Lower lobe of right lung (tissue), 2 donors: ENCODE measurements at regions not wholly inside any gene's neighbourhood (a gene's known extent, or its start where the extent isn't known, plus 50 kb on each side); places are given as distances from the start of the nearest gene placed in this dataset.

ENCODE experiments used
- ATAC-seq, 2 donors: fragments of 200-7000 bp; cut with Tn5 transposase; one replicate each; pipeline ENCODE4 v1.9.1; 2020 to 2022; ENCODE audit warnings: mild to moderate bottlenecking in 2 of 2, moderate library complexity in 2 of 2
- DNase-seq: peaks from one replicate; pipeline ENCODE4 v3.0.0-alpha.2; 2020
- H3K27ac ChIP-seq: fragments of 200-600 bp; one replicate; pipeline ENCODE4 v1.8.0; 2022
- H3K27me3 ChIP-seq: fragments of 200-600 bp; one replicate; pipeline ENCODE4 v1.8.0; 2022; ENCODE audit warnings: low read depth
- H3K36me3 ChIP-seq: fragments of 200-600 bp; one replicate; pipeline ENCODE4 v1.8.0; 2022; ENCODE audit warnings: mild to moderate bottlenecking
- H3K4me1 ChIP-seq: fragments of 200-600 bp; one replicate; pipeline ENCODE4 v1.8.0; 2022
- H3K4me3 ChIP-seq: fragments of 200-600 bp; one replicate; pipeline ENCODE4 v1.8.0; 2022; ENCODE audit warnings: mild to moderate bottlenecking
- H3K9me3 ChIP-seq: fragments of 200-600 bp; one replicate; pipeline ENCODE4 v1.8.0; 2022
- intact Hi-C: fragments of 100-400 bp; cut with DNase I; formaldehyde crosslinking; loops from one replicate; pipeline ENCODE4 v1.11.0; 2022
- TF ChIP-seq, protein P1 (sequence below): fragments of 200-600 bp; IDR thresholded peaks from one replicate; pipeline ENCODE4 v1.8.0; 2022; ENCODE audit warnings: antibody characterized with exemption, mild to moderate bottlenecking
- donor health status: DM: no; HTN: yes; CAD: no; lungs with severe emphysema.

DNA sequence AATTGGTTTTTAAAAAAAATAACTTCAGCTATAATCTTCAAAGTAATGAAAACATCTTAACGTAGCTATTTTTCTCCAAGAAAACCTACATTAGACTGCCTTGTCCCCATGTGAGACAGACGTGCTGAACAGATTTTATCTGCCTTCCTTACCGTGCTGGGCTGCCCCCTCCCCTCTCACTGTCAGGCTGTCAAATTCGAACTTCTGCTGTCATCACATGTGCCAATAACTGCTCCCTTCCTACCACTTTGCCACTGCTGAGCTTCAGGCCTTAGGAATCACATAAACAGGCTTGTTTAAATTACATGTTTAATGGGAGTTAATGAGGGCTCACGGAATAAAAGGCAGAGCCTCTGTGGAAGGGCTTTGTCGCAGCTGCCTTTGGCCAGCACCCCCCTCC, 77.0 kb upstream of the NHSL1 start:
- Histone ChIP-seq H3K27ac (no peak overlapping the region), H3K27me3 (no peaks in the 10 kb centered on the region), H3K4me3 (no peak overlapping the region), H3K9me3 (no peaks in the 10 kb centered on the region), H3K4me1 (peaks cover 10% of the 10 kb centered on the region), H3K36me3 (no peaks in the 10 kb centered on the region)
- intact Hi-C loops = no loop called here
- TF ChIP-seq, protein P1, sequence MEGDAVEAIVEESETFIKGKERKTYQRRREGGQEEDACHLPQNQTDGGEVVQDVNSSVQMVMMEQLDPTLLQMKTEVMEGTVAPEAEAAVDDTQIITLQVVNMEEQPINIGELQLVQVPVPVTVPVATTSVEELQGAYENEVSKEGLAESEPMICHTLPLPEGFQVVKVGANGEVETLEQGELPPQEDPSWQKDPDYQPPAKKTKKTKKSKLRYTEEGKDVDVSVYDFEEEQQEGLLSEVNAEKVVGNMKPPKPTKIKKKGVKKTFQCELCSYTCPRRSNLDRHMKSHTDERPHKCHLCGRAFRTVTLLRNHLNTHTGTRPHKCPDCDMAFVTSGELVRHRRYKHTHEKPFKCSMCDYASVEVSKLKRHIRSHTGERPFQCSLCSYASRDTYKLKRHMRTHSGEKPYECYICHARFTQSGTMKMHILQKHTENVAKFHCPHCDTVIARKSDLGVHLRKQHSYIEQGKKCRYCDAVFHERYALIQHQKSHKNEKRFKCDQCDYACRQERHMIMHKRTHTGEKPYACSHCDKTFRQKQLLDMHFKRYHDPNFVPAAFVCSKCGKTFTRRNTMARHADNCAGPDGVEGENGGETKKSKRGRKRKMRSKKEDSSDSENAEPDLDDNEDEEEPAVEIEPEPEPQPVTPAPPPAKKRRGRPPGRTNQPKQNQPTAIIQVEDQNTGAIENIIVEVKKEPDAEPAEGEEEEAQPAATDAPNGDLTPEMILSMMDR = no peak
- ATAC-seq = no peak
- no peak for DNase-seq

DNA sequence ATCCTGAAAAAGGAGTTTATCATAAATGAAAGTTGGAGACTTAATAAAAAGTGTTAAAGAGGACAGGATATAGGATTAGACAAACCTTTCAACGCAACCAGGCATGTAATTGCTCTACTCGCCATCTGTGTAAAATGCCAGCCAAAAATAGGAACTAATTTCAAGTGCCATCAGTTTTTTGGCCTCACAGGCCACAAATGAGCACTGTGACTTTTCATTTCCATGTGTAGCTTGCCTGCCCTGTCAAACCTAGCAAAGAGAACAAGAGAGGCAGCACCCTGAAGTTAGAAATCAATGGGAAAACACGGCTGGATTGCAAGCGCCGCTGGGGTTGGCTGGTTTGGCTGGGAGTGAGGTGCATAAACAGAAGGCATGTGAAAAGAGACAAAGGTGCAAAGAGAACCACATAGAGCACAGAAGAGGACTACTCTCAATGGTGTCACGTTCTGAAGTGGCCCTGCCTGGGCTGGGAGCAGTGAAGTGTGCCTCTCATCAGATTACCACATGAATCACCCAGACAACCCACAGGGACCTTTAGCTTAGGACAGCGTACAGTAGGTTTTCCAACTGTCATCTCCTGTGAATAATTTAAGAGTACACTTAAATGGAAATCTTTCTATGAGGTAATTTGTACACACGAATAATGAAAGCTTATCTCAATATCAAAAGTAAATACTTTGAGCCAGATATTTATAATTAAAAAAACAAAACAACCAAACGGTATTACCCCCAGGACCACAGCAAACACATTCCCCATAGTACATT, 78.0 kb upstream of the NHSL1 start:
- TF ChIP-seq, protein P1 = no peak
- Histone ChIP-seq H3K27ac (no peak overlapping the region), H3K36me3 (no peaks in the 10 kb centered on the region), H3K4me1 (peaks cover 10% of the 10 kb centered on the region), H3K9me3 (no peaks in the 10 kb centered on the region), H3K27me3 (no peaks in the 10 kb centered on the region), H3K4me3 (no peak overlapping the region)
- intact Hi-C loops = no loop called here
- no peak for DNase-seq
- peak; percentile 69 to 82 for ATAC-seq

DNA sequence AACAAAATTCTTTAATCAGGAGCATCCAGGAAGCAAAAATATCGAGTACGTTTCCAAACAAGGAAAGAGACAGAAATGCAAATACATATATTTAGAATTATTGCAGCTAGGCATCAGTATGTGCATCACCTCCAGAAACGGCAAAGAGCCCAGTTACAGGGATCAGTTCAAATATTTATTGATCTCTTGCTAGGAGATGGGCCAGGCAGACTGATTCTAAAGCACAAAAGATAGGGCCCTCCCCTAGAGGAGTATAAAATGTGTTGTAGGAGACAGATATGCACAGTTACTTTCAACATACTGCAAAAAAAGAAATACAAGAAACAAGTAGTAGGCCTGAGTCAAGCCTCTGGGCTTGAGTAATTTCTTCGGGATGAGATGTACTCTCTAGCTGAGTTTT, 80.7 kb upstream of the NHSL1 start:
- intact Hi-C loops = no loop called here

DNA sequence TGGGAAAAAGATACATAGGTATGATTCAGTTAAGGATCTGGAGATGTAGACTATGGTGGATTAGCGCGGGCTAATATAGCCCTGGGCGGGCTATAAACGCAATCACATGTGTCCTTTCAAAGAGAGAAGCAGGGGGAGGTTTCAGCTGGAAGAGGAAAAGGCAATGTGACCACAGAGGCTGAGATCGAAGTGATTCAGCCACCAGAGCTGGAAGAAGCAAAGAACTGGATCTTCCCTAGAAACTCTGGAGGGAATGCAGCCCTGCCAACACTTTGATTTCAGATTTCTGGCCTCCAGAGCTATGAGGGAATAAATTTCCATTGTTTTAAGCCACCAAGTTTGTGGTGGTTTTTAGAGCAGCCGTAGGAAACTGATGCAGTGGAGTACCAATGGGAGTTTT, 81.5 kb upstream of the NHSL1 start:
- Histone ChIP-seq H3K36me3 (no peaks in the 10 kb centered on the region), H3K4me3 (no peak overlapping the region), H3K27me3 (no peaks in the 10 kb centered on the region), H3K9me3 (no peaks in the 10 kb centered on the region), H3K4me1 (peaks cover 5% of the 10 kb centered on the region), H3K27ac (no peak overlapping the region)
- intact Hi-C loops = no loop called here
- DNase-seq (no peak), ATAC-seq (no peak)
- TF ChIP-seq, protein P1 = no peak

More for the DNA sequence above, 80.7 kb upstream of the NHSL1 start:
- TF ChIP-seq, protein P1 = no peak
- Histone ChIP-seq H3K4me3 (no peak overlapping the region), H3K4me1 (peaks cover 5% of the 10 kb centered on the region), H3K9me3 (no peaks in the 10 kb centered on the region), H3K27me3 (no peaks in the 10 kb centered on the region), H3K27ac (no peak overlapping the region), H3K36me3 (no peaks in the 10 kb centered on the region)
- DNase-seq (no peak), ATAC-seq (no peak)

DNA sequence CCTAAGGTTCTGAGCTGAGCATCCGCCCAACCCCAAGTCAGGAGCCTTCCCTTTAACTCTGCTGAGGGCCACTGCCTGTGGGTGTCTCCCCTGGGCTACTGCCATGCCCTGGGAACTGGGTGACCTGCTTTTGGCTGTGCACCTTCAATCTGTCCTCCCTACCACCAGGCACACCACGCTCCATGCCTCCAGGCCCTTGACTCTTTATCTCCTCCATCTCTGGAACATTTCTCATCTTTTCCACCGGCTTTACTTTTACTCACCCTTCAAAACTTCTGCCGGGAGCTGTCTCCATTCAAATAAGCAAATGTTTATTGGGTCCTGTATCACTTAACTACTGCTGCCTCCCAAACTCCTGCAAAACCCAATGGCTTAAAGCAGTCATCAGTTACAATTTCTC, 83.3 kb upstream of the NHSL1 start:
- ATAC-seq (no peak), DNase-seq (no peak)
- Histone ChIP-seq H3K4me1 (no peaks in the 10 kb centered on the region), H3K27me3 (no peaks in the 10 kb centered on the region), H3K36me3 (no peaks in the 10 kb centered on the region), H3K4me3 (no peak overlapping the region), H3K27ac (no peak overlapping the region), H3K9me3 (no peaks in the 10 kb centered on the region)
- TF ChIP-seq, protein P1 = no peak
- intact Hi-C loops = no loop called here
